Bronchial epithelial cell (primary cell): ENCODE measurements at regions not wholly inside any gene's neighbourhood (a gene's known extent, or its start where the extent isn't known, plus 50 kb on each side); places are given as distances from the start of the nearest gene placed in this dataset.
"Not testable (repeated sequence)": the region's sequence is repeated elsewhere in the genome, so short reads cannot be mapped to it uniquely, and the experiment has no call there.

Source experiments
- DNase-seq: peaks from one replicate; pipeline ENCODE4 v3.0.0-alpha.2; 2010; ENCODE audit warnings: low read depth
- FAIRE-seq: peaks from 2 replicates; lab custom pipeline; 2011; peaks lifted over from hg19 to GRCh38; lab: Jason Lieb, UNC
- H3K27me3 ChIP-seq: 2 replicates; pipeline ENCODE4 v1.5.1; 2011; ENCODE audit warnings: low read length; ENCODE audit not compliant: control insufficient read depth, insufficient read depth
- H3K36me3 ChIP-seq: 2 replicates; pipeline ENCODE4 v1.5.1; 2011; ENCODE audit warnings: low read length; ENCODE audit not compliant: control insufficient read depth, insufficient read depth
- H3K4me3 ChIP-seq: 2 replicates; pipeline ENCODE4 v1.5.1; 2011; ENCODE audit warnings: mild to moderate bottlenecking, low read depth, low read length, control low read depth
- CTCF ChIP-seq: IDR thresholded peaks from 2 replicates; pipeline ENCODE4 v1.5.1; 2011; ENCODE audit warnings: mild to moderate bottlenecking, moderate library complexity, low read length, control low read depth, inconsistent platforms; ENCODE audit not compliant: insufficient read depth, severe bottlenecking

- DNase-seq, result peak; percentile 7
- no peak overlapping the region for H3K4me3 ChIP-seq
- FAIRE-seq, result peak; percentile 13
- H3K27me3 ChIP-seq, result no peaks in the 10 kb centered on the region
- H3K36me3 ChIP-seq, result no peaks in the 10 kb centered on the region
- no peak for TF ChIP-seq CTCF
Measured at GRCh38 chr11:44430140-44430539, 120.2 kb upstream of the ALX4 start.

- H3K27me3 ChIP-seq, result no peaks in the 10 kb centered on the region
- no peak for TF ChIP-seq CTCF
- FAIRE-seq (no peak), DNase-seq (no peak)
- H3K36me3 ChIP-seq, result no peaks in the 10 kb centered on the region
- no peak overlapping the region for H3K4me3 ChIP-seq
Measured at GRCh38 chr11:44434191-44434590, 124.3 kb upstream of the ALX4 start.

- no peak for FAIRE-seq
- H3K4me3 ChIP-seq, result no peak overlapping the region
- no peak for TF ChIP-seq CTCF
- no peak for DNase-seq
- H3K36me3 ChIP-seq, result no peaks in the 10 kb centered on the region
- H3K27me3 ChIP-seq, result no peaks in the 10 kb centered on the region
Measured at GRCh38 chr11:44437122-44437521, 127.2 kb upstream of the ALX4 start.

GRCh38 chr11:44442893-44443673 lies 122.4 kb upstream of the CD82 start:
- DNase-seq, FAIRE-seq, H3K4me3 ChIP-seq, H3K27me3 ChIP-seq, H3K36me3 ChIP-seq: not testable (repeated sequence)

GRCh38 chr11:44443836-44444769 lies 121.4 kb upstream of the CD82 start:
- Histone ChIP-seq H3K36me3 (no peaks in the 10 kb centered on the region), H3K4me3 (no peak overlapping the region), H3K27me3 (no peaks in the 10 kb centered on the region)
- DNase-seq (no peak), FAIRE-seq (no peak)
- no peak for TF ChIP-seq CTCF

- Histone ChIP-seq H3K36me3 (no peaks in the 10 kb centered on the region), H3K4me3 (no peak overlapping the region), H3K27me3 (no peaks in the 10 kb centered on the region)
- TF ChIP-seq CTCF, result no peak
- FAIRE-seq (no peak), DNase-seq (no peak)
Measured at GRCh38 chr11:44444770-44445321, 120.6 kb upstream of the CD82 start.
